H9 (cell line): ENCODE measurements at regions not wholly inside any gene's neighbourhood (a gene's known extent, or its start where the extent isn't known, plus 50 kb on each side); places are given as distances from the start of the nearest gene placed in this dataset.
A peak's percentile ranks its signal among the peaks of the same experiment; 100 is the strongest.

Source experiments
- DNase-seq: peaks from one replicate; pipeline ENCODE4 v3.0.0-alpha.2; 2017
- H2AFZ ChIP-seq: one replicate; pipeline ENCODE4 v1.6.1; 2013; ENCODE audit warnings: mild to moderate bottlenecking, low read length, control low read depth, moderate library complexity
- H2AK5ac ChIP-seq: 2 replicates; pipeline ENCODE4 v1.6.1; 2013; ENCODE audit warnings: low read length, control low read depth, mixed read lengths; ENCODE audit not compliant: insufficient read length
- H2BK120ac ChIP-seq: one replicate; pipeline ENCODE4 v1.6.1; 2013; ENCODE audit warnings: low read depth, mild to moderate bottlenecking, low read length, control low read depth, inconsistent platforms; ENCODE audit not compliant: poor library complexity, severe bottlenecking
- H2BK12ac ChIP-seq: 2 replicates; pipeline ENCODE4 v1.6.1; 2013; ENCODE audit warnings: low read length, control low read depth, mixed read lengths, low read depth; ENCODE audit not compliant: insufficient read length
- H2BK15ac ChIP-seq: 2 replicates; pipeline ENCODE4 v1.6.1; 2013; ENCODE audit warnings: low read depth, low read length, control low read depth
- H2BK20ac ChIP-seq: one replicate; pipeline ENCODE4 v1.6.1; 2013; ENCODE audit warnings: low read depth, mild to moderate bottlenecking, low read length, control low read depth, inconsistent platforms; ENCODE audit not compliant: poor library complexity, severe bottlenecking
- H2BK5ac ChIP-seq: 2 replicates; pipeline ENCODE4 v1.6.1; 2013; ENCODE audit warnings: low read length, control low read depth, mixed read lengths; ENCODE audit not compliant: insufficient read length
- H3K14ac ChIP-seq: 2 replicates; pipeline ENCODE4 v1.6.1; 2013; ENCODE audit warnings: low read length, control low read depth; ENCODE audit not compliant: insufficient read depth
- H3K18ac ChIP-seq: 2 replicates; pipeline ENCODE4 v1.6.1; 2013; ENCODE audit warnings: low read depth, mild to moderate bottlenecking, mixed read lengths, low read length, control low read depth; ENCODE audit not compliant: insufficient read length
- H3K23ac ChIP-seq: 2 replicates; pipeline ENCODE4 v1.6.1; 2013; ENCODE audit warnings: low read length, control low read depth, mixed read lengths, low read depth; ENCODE audit not compliant: insufficient read length
- H3K23me2 ChIP-seq: 2 replicates; pipeline ENCODE4 v1.6.1; 2013; ENCODE audit warnings: low read depth, mild to moderate bottlenecking, mixed read lengths, low read length, control low read depth; ENCODE audit not compliant: insufficient read length, poor library complexity, severe bottlenecking
- H3K27ac ChIP-seq: 2 replicates; pipeline ENCODE4 v1.5.1; 2013; ENCODE audit warnings: low read length, control low read depth, mixed read lengths, low read depth; ENCODE audit not compliant: insufficient read length
- H3K27me3 ChIP-seq: 2 replicates; pipeline ENCODE4 v1.6.1; 2013; ENCODE audit warnings: low read length, control low read depth, inconsistent platforms; ENCODE audit not compliant: insufficient read depth
- H3K4ac ChIP-seq: 2 replicates; pipeline ENCODE4 v1.6.1; 2013; ENCODE audit warnings: low read depth, mild to moderate bottlenecking, control low read depth, inconsistent platforms, low read length, moderate library complexity
- H3K4me1 ChIP-seq: 2 replicates; pipeline ENCODE4 v1.6.1; 2013; ENCODE audit warnings: low read length, control low read depth, inconsistent platforms; ENCODE audit not compliant: insufficient read depth
- H3K4me2 ChIP-seq: 2 replicates; pipeline ENCODE4 v1.6.1; 2013; ENCODE audit warnings: low read length, control low read depth, mixed read lengths; ENCODE audit not compliant: insufficient read length, insufficient read depth
- H3K56ac ChIP-seq: 2 replicates; pipeline ENCODE4 v1.6.1; 2013; ENCODE audit warnings: low read depth, mild to moderate bottlenecking, mixed read lengths, low read length, control low read depth; ENCODE audit not compliant: insufficient read length
- H3K79me1 ChIP-seq: 2 replicates; pipeline ENCODE4 v1.6.1; 2013; ENCODE audit warnings: low read depth, mild to moderate bottlenecking, moderate library complexity, low read length, control low read depth, inconsistent platforms; ENCODE audit not compliant: insufficient read depth, poor library complexity, severe bottlenecking
- H3K79me2 ChIP-seq: 2 replicates; pipeline ENCODE4 v1.6.1; 2013; ENCODE audit warnings: low read length, control low read depth, inconsistent platforms; ENCODE audit not compliant: insufficient read depth
- H3K9ac ChIP-seq: 2 replicates; pipeline ENCODE4 v1.6.1; 2013; ENCODE audit warnings: low read length, control low read depth, mixed read lengths; ENCODE audit not compliant: insufficient read length; ENCODE audit errors: extremely low read depth
- H3K9me3 ChIP-seq: one replicate; pipeline ENCODE4 v1.6.1; 2013; ENCODE audit warnings: low read depth, low read length, inconsistent platforms; ENCODE audit not compliant: control insufficient read depth
- H3T11ph ChIP-seq: one replicate; pipeline ENCODE4 v1.6.1; 2013; ENCODE audit warnings: mild to moderate bottlenecking, low read length, control low read depth, inconsistent platforms
- H4K20me1 ChIP-seq: one replicate; pipeline ENCODE4 v1.6.1; 2013; ENCODE audit not compliant: control insufficient read depth, insufficient read length, insufficient read depth
- H4K5ac ChIP-seq: 2 replicates; pipeline ENCODE4 v1.6.1; 2013; ENCODE audit warnings: low read depth, mild to moderate bottlenecking, mixed read lengths, low read length, control low read depth; ENCODE audit not compliant: insufficient read length
- H4K8ac ChIP-seq: replicated peaks from 2 replicates; pipeline ENCODE4 v1.6.1; 2013; ENCODE audit warnings: low read length, control low read depth, mixed read lengths, low read depth; ENCODE audit not compliant: insufficient read length
- H4K91ac ChIP-seq: 2 replicates; pipeline ENCODE4 v1.6.1; 2013; ENCODE audit warnings: low read depth, mild to moderate bottlenecking, moderate library complexity, mixed read lengths, low read length, control low read depth; ENCODE audit not compliant: insufficient read length
- H3K27ac Mint-ChIP-seq, 3 experiments: 2 replicates in 2 of 3; 3 replicates in 1 of 3; pipeline ENCODE4 v1.8.0; 2020 to 2021; ENCODE audit warnings: mixed read lengths in 3 of 3, mild to moderate bottlenecking in 1 of 3, moderate library complexity in 1 of 3
- H3K27me3 Mint-ChIP-seq: 2 replicates; pipeline ENCODE4 v1.8.0; 2021; ENCODE audit warnings: low read depth, mild to moderate bottlenecking, moderate library complexity, mixed read lengths
- H3K36me3 Mint-ChIP-seq, 3 experiments: 2 replicates in 2 of 3; 3 replicates in 1 of 3; pipeline ENCODE4 v1.8.0; 2020 to 2021; ENCODE audit warnings: low read depth in 3 of 3, mixed read lengths in 3 of 3; ENCODE audit not compliant: insufficient read depth in 1 of 3
- H3K4me1 Mint-ChIP-seq, 2 experiments: 2 replicates each; pipeline ENCODE4 v1.8.0; 2020; ENCODE audit warnings: mixed read lengths in 2 of 2
- H3K4me3 Mint-ChIP-seq, 2 experiments: 2 replicates in 1 of 2; 3 replicates in 1 of 2; pipeline ENCODE4 v1.8.0; 2020 to 2021; ENCODE audit warnings: mild to moderate bottlenecking in 2 of 2, mixed read lengths in 2 of 2, moderate library complexity in 1 of 2
- H3K9me3 Mint-ChIP-seq, 2 experiments: 2 replicates in 1 of 2; 3 replicates in 1 of 2; pipeline ENCODE4 v1.8.0; 2020; ENCODE audit warnings: mild to moderate bottlenecking in 2 of 2, mixed read lengths in 2 of 2, moderate library complexity in 1 of 2
- WGBS: extraction: QIAGEN DNeasy Blood & Tissue Kit; methylation state at CpG from one replicate; pipeline ENCODE4 v1.1.7; 2013; ENCODE audit warnings: missing lambda C conversion rate, low lambda C conversion rate, mixed read lengths; ENCODE audit not compliant: insufficient read length; ENCODE audit errors: extremely low coverage; 5-methylcytosine and 5-hydroxymethylcytosine counted together
- TF ChIP-seq, protein P1 (sequence below): fragments of 200-600 bp; sonication (generic); conservative IDR thresholded peaks from 3 replicates; pipeline ENCODE4 v1.8.0; 2021; ENCODE audit warnings: antibody characterized with exemption, mild to moderate bottlenecking

DNA sequence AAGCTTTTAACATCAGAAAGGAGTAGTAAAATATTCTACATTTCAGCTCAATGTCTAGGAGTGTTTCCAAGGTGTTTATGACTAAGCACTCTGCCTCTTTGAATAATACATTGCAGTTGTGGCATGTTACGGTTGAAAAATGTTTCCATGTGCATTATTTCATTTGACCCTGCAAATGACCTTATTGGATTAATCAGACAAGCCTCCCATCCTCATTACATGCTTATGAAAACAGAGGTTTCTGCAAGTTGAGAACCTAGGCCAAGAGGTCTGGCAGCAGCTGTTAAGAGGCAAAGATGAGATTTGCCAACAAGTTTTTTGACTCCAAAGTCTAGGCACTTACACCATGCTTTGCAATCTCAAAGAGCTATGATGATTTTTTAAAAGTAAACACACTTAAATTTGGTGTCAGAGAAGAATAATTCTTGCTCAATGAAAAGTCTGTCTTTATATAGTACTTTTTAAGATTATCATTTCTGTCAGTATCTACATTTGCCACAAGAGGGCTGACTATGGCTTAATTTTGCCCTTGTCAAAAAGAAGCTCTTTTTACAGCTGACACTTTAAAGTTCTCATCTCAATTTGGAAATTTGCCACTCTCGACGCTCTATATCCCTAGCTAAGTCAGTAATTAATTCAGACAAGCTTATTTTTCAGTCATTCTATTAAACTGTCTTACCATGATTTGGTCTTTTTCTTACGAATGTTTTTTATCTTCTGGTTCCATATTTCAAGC lies 260.6 kb downstream of the PAX3 start:
- Histone ChIP-seq H3K27ac (no peak overlapping the region), H3K56ac (no peak overlapping the region), H3K27me3 (no peaks in the 10 kb centered on the region; the same call in 1 of the 2 replicates), H3T11ph (no peak overlapping the region), H3K79me2 (no peaks in the 10 kb centered on the region), H3K23me2 (no peaks in the 10 kb centered on the region), H2BK5ac (no peak overlapping the region), H3K9ac (no peak overlapping the region), H3K79me1 (no peaks in the 10 kb centered on the region), H2BK120ac (no peak overlapping the region), H3K4me1 (no peaks in the 10 kb centered on the region), H3K4ac (no peak overlapping the region), H4K5ac (no peak overlapping the region), H2AK5ac (no peak overlapping the region), H3K14ac (no peak overlapping the region), H3K9me3 (no peaks in the 10 kb centered on the region), H4K8ac (no peak overlapping the region), H3K18ac (no peak overlapping the region), H2BK12ac (no peak overlapping the region), H3K4me2 (no peak overlapping the region), H2AFZ (no peak overlapping the region), H2BK20ac (no peak overlapping the region), H3K23ac (no peak overlapping the region), H2BK15ac (no peak overlapping the region), H4K91ac (no peak overlapping the region), H4K20me1 (no peaks in the 10 kb centered on the region)
- WGBS: no CpG with 5 or more reads among the region's 4 CpGs
- H3K36me3 Mint-ChIP-seq: no peaks in the 10 kb centered on the region
- no peak for DNase-seq
- no peaks in the 10 kb centered on the region for H3K9me3 Mint-ChIP-seq
- H3K4me1 Mint-ChIP-seq: peaks cover 7 to 9% of the 10 kb centered on the region in 2 experiments; a peak in 3 of 4 replicates
- no peak overlapping the region for H3K27ac Mint-ChIP-seq
- no peak overlapping the region for H3K4me3 Mint-ChIP-seq
- peaks cover 36% of the 10 kb centered on the region for H3K27me3 Mint-ChIP-seq
- TF ChIP-seq, protein P1, sequence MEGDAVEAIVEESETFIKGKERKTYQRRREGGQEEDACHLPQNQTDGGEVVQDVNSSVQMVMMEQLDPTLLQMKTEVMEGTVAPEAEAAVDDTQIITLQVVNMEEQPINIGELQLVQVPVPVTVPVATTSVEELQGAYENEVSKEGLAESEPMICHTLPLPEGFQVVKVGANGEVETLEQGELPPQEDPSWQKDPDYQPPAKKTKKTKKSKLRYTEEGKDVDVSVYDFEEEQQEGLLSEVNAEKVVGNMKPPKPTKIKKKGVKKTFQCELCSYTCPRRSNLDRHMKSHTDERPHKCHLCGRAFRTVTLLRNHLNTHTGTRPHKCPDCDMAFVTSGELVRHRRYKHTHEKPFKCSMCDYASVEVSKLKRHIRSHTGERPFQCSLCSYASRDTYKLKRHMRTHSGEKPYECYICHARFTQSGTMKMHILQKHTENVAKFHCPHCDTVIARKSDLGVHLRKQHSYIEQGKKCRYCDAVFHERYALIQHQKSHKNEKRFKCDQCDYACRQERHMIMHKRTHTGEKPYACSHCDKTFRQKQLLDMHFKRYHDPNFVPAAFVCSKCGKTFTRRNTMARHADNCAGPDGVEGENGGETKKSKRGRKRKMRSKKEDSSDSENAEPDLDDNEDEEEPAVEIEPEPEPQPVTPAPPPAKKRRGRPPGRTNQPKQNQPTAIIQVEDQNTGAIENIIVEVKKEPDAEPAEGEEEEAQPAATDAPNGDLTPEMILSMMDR: peak; percentile 69
